Left hindlimb (tissue), 1 donor: ENCODE measurements at regions not wholly inside any gene's neighbourhood (a gene's known extent, or its start where the extent isn't known, plus 50 kb on each side); places are given as distances from the start of the nearest gene placed in this dataset.
A peak's percentile ranks its signal among the peaks of the same experiment; 100 is the strongest.
"Not testable (repeated sequence)": the region's sequence is repeated elsewhere in the genome, so short reads cannot be mapped to it uniquely, and the experiment has no call there.

Experiments used
- DNase-seq: peaks from one replicate; pipeline ENCODE4 v3.0.0-alpha.2; 2018

GRCh38 chrX:115972717-115973116 lies 197.8 kb upstream of the AGTR2 start:
- no peak for DNase-seq

GRCh38 chrX:115978068-115978467 lies 192.5 kb upstream of the AGTR2 start:
- no peak for DNase-seq

GRCh38 chrX:115983148-115983547 lies 187.4 kb upstream of the AGTR2 start:
- DNase-seq: not testable (repeated sequence)

- DNase-seq: not testable (repeated sequence)
These were observed 183.1 kb upstream of the AGTR2 start for GRCh38 chrX:115987464-115987863.

- DNase-seq: no peak
These were observed 181.7 kb upstream of the AGTR2 start for GRCh38 chrX:115988825-115989224.

GRCh38 chrX:115989686-115990085 lies 180.9 kb upstream of the AGTR2 start:
- DNase-seq: no peak

- no peak for DNase-seq
These were observed 161.2 kb upstream of the AGTR2 start for GRCh38 chrX:116009346-116009745.

- peak; percentile 75 for DNase-seq
These were observed 160.5 kb upstream of the AGTR2 start for GRCh38 chrX:116009861-116010710.

- no peak for DNase-seq
These were observed 159.6 kb upstream of the AGTR2 start for GRCh38 chrX:116010939-116011338.

GRCh38 chrX:116031331-116031730 lies 139.2 kb upstream of the AGTR2 start:
- no peak for DNase-seq
